Esophagus squamous epithelium (tissue), 5 donors: ENCODE measurements at regions not wholly inside any gene's neighbourhood (a gene's known extent, or its start where the extent isn't known, plus 50 kb on each side); places are given as distances from the start of the nearest gene placed in this dataset.

Experiments
- DNase-seq: peaks from one replicate; lab custom pipeline; 2025; lab: John Stamatoyannopoulos, UW
- H3K27ac ChIP-seq, 4 donors: fragments of 200-600 bp; sonication (generic); one replicate each; pipeline ENCODE4 v1.5.1; 2016 to 2019; ENCODE audit warnings: mild to moderate bottlenecking in 1 of 4
- H3K27me3 ChIP-seq, 4 donors: fragments of 200-600 bp; sonication (generic); 1 replicate in 3 of 4; 2 replicates in 1 of 4; pipeline versions ENCODE4 v1.5.1 to v1.6.0; 2017 to 2021; ENCODE audit warnings: antibody characterized with exemption in 1 of 4
- H3K36me3 ChIP-seq, 3 donors: fragments of 200-600 bp; sonication (generic); one replicate each; pipeline ENCODE4 v1.5.1; 2016 to 2019
- H3K4me1 ChIP-seq, 3 donors: fragments of 200-600 bp; sonication (generic); one replicate each; pipeline ENCODE4 v1.5.1; 2017 to 2019
- H3K4me3 ChIP-seq, 4 donors: fragments of 200-600 bp; sonication (generic); 1 replicate in 3 of 4; 2 replicates in 1 of 4; pipeline ENCODE4 v1.5.1; 2016 to 2019; ENCODE audit warnings: mild to moderate bottlenecking in 2 of 4, moderate library complexity in 1 of 4
- H3K9me3 ChIP-seq, 3 donors: fragments of 200-600 bp; sonication (generic); one replicate each; pipeline ENCODE4 v1.5.1; 2016 to 2019
- CTCF ChIP-seq, 6 experiments: fragments of 450-650 bp in 4 of 6; fragments of 200-600 bp in 2 of 6; sonication (generic) in 2 of 6; IDR thresholded peaks; one replicate each; pipeline ENCODE4 v1.5.1; 2016 to 2019; ENCODE audit warnings: antibody characterized with exemption in 6 of 6, mild to moderate bottlenecking in 4 of 6, moderate library complexity in 4 of 6
- POLR2A ChIP-seq, 4 donors: fragments of 450-650 bp; IDR thresholded peaks; one replicate each; pipeline ENCODE4 v1.6.1; 2017; ENCODE audit warnings: antibody characterized with exemption in 4 of 4, mild to moderate bottlenecking in 4 of 4, moderate library complexity in 3 of 4
- WGBS, 2 donors: methylation state at CpG; one replicate each; pipeline ENCODE4 v1.1.5; 2018; 5-methylcytosine and 5-hydroxymethylcytosine counted together
- intact Hi-C: fragments of 100-400 bp; cut with DNase I; formaldehyde crosslinking; loops from one replicate; pipeline ENCODE4 v1.15.0; 2022
- donor health status: DM: yes; HTN: yes; CAD: no.

- DNase-seq = no peak
- no peak overlapping the region for H3K4me3 ChIP-seq
- TF ChIP-seq POLR2A (IDR thresholded peaks at IDR 0.05) (no peak), CTCF (IDR thresholded peaks at IDR 0.05) (no peak)
- WGBS, 2 donors = 64 to 79% methylated on average over 1 of the region's 1 CpG
- H3K27ac ChIP-seq = no peak overlapping the region
- H3K27me3 ChIP-seq = no peaks in the 10 kb centered on the region
- H3K9me3 ChIP-seq = no peaks in the 10 kb centered on the region
- H3K4me1 ChIP-seq = no peaks in the 10 kb centered on the region
- no peaks in the 10 kb centered on the region for H3K36me3 ChIP-seq
- intact Hi-C loops = no loop called here
These were observed 829.6 kb downstream of the KCNA4 start for GRCh38 chr11:29187215-29187614.

DNA sequence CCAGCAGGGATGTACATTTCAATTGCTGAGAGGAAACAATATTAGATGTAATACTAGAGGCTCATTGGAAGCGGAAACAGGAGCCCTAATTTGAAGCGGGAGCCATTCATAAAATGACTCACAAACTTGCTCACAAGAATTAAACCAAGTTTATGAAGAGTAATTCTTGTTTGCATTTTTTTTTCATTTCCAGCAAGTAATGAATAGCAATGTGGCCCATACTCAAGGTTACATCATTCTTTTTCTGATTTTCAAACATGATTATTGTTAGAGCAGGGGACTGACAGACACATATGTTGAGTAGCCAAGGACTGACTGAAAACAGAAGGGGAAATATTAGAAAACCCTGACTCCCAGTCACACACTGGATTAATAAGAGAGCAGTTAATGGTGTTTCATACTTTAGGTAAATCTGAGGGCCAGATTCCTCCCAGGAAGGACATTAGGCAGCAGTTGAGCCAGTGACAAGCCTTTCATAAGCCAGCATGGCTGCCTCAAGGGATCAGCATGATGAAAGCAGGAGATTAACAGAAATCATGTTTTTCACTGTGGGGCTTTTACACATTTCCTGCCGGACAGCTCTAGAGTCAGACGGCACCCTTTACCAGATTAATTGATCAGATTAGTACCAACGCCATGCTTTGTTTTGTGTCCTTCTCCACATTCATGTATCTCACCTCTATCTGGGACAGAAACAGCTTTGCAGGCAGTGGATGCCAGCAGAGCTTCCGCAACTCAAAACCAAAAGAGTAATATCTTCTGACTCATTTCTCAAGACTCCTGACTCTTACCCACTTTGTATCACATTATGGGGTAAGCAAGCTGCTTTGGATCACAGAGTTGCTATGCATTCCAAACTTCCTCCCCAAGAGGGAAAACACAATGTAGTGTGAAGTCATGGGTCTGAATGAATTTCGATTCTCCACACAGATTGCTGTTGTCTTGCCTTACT lies 831.6 kb downstream of the KCNA4 start:
- Histone ChIP-seq H3K9me3 (no peaks in the 10 kb centered on the region), H3K4me3 (no peak overlapping the region), H3K36me3 (no peaks in the 10 kb centered on the region), H3K27me3 (no peaks in the 10 kb centered on the region), H3K4me1 (no peaks in the 10 kb centered on the region), H3K27ac (no peak overlapping the region)
- TF ChIP-seq POLR2A (IDR thresholded peaks at IDR 0.05) (no peak), CTCF (IDR thresholded peaks at IDR 0.05) (no peak)
- no peak for DNase-seq
- intact Hi-C loops = no loop called here
- 69 to 78% methylated on average over 7 of the region's 7 CpGs for WGBS, 2 donors

DNA sequence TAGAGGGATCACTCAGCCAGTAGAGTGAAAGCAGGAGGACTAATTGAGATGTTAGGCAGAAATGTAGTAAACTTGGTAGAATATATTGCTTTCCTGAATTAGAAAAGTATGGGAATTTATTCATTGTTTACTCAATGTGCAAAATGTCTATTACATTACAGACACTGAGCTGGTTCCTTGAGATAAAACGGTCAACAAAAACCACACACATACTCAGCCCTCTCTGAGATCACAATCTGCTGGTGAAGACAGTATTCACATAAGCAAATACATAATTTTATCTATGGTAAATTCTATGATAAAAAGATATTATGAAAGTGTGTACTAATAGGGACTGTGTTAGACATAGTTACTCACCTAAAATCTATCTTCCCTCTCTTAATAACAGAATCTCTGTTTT lies 833.5 kb downstream of the KCNA4 start:
- Histone ChIP-seq H3K4me3 (no peak overlapping the region), H3K4me1 (no peaks in the 10 kb centered on the region), H3K27ac (no peak overlapping the region), H3K36me3 (no peaks in the 10 kb centered on the region), H3K9me3 (no peaks in the 10 kb centered on the region), H3K27me3 (no peaks in the 10 kb centered on the region)
- TF ChIP-seq CTCF (IDR thresholded peaks at IDR 0.05) = no peak
- intact Hi-C loops = no loop called here
- WGBS, 2 donors = 77 to 82% methylated on average over 1 of the region's 1 CpG
- DNase-seq = no peak

GRCh38 chr11:29173660-29174062 lies 843.2 kb downstream of the KCNA4 start:
- H3K9me3 ChIP-seq = no peaks in the 10 kb centered on the region
- no peak overlapping the region for H3K27ac ChIP-seq
- no peaks in the 10 kb centered on the region for H3K4me1 ChIP-seq
- DNase-seq = no peak
- intact Hi-C loops = no loop called here
- no peak overlapping the region for H3K4me3 ChIP-seq
- TF ChIP-seq CTCF (IDR thresholded peaks at IDR 0.05) = no peak
- TF ChIP-seq POLR2A (IDR thresholded peaks at IDR 0.05) = no peak
- no peaks in the 10 kb centered on the region for H3K27me3 ChIP-seq
- no peaks in the 10 kb centered on the region for H3K36me3 ChIP-seq
- 5 to 18% methylated on average over 1 of the region's 1 CpG for WGBS, 2 donors

DNA sequence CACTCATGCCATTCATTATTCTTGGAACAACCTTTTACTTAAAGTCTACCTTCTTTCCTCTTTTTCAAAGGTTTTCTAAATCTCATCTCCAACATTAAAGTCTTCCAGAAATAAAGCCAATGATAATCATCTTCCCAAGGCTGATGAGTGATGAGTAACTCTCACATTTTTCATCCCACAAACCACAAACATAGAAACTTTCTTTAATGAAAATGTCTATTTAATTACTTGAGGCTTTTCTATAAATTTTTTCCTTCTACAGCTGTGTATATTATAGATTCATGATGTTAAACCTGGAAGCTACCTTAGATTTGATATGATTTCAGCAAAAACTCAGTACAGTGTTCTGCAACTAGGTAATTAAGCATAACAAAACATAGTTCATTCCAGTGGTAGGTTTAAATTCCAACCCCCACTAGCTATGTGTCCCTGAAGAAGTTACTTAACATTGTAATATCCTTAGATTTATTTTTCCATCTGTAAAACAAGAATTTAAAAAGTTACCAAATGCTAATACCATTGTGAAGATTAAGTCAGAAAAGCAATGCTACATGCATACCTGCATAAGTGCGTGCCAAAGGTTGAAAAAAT lies 845.4 kb downstream of the KCNA4 start:
- Histone ChIP-seq H3K4me3 (no peak overlapping the region), H3K27me3 (no peaks in the 10 kb centered on the region), H3K9me3 (no peaks in the 10 kb centered on the region), H3K36me3 (no peaks in the 10 kb centered on the region), H3K4me1 (no peaks in the 10 kb centered on the region), H3K27ac (no peak overlapping the region)
- TF ChIP-seq CTCF (IDR thresholded peaks at IDR 0.05) = no peak
- no peak for TF ChIP-seq POLR2A (IDR thresholded peaks at IDR 0.05)
- intact Hi-C loops = no loop called here
- 68 to 71% methylated on average over 1 of the region's 1 CpG for WGBS, 2 donors
- no peak for DNase-seq
